GM08714 (cell line): ENCODE measurements at regions not wholly inside any gene's neighbourhood (a gene's known extent, or its start where the extent isn't known, plus 50 kb on each side); places are given as distances from the start of the nearest gene placed in this dataset.
A peak's percentile ranks its signal among the peaks of the same experiment; 100 is the strongest.

Experiments
- H3K4me3 ChIP-seq: fragments of 200-500 bp; sonication (Bioruptor generic); 2 replicates; pipeline ENCODE4 v1.5.1; 2014; ENCODE audit warnings: mild to moderate bottlenecking, low read length, inconsistent platforms
- ZNF274 ChIP-seq: IDR thresholded peaks from 2 replicates; pipeline ENCODE4 v1.6.1; 2012; ENCODE audit warnings: mild to moderate bottlenecking, low read depth, low read length

- H3K4me3 ChIP-seq, result no peak overlapping the region
- no peak for TF ChIP-seq ZNF274
Measured at GRCh38 chr15:35170207-35170606, 85.1 kb upstream of the NANOGP8 start.

GRCh38 chr15:35168464-35168863, 83.4 kb upstream of the NANOGP8 start:
- no peak for TF ChIP-seq ZNF274
- no peak overlapping the region for H3K4me3 ChIP-seq

DNA sequence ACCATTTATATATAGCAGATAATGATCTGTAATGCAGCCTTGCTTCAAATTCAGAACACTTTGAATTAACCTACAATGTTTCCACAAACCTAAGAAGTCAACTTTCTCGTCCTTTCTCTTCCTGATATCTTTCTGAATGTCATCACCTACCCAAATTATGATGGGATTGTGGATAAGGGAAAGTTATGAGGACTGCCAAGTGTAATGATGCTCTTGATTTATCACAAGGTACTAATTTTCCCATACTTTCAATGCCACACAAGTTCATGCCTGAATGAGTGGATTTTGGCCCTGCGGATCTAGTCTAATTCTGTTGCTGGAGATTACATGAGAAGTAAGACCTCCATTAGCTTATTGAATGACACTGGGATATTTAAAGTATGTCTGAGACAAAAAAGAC, 82.6 kb upstream of the NANOGP8 start:
- H3K4me3 ChIP-seq, result no peak overlapping the region
- no peak for TF ChIP-seq ZNF274

GRCh38 chr15:35166730-35167359, 81.8 kb upstream of the NANOGP8 start:
- H3K4me3 ChIP-seq, result no peak overlapping the region
- no peak for TF ChIP-seq ZNF274

- H3K4me3 ChIP-seq, result no peak overlapping the region
- TF ChIP-seq ZNF274, result no peak
Measured at GRCh38 chr15:35161694-35162093, 76.6 kb upstream of the NANOGP8 start.

- H3K4me3 ChIP-seq, result no peak overlapping the region
- no peak for TF ChIP-seq ZNF274
Measured at GRCh38 chr15:35159170-35159569, 74.1 kb upstream of the NANOGP8 start.

- no peak for TF ChIP-seq ZNF274
- no peak overlapping the region for H3K4me3 ChIP-seq
Measured at GRCh38 chr15:35151782-35152181, 66.7 kb upstream of the NANOGP8 start.

DNA sequence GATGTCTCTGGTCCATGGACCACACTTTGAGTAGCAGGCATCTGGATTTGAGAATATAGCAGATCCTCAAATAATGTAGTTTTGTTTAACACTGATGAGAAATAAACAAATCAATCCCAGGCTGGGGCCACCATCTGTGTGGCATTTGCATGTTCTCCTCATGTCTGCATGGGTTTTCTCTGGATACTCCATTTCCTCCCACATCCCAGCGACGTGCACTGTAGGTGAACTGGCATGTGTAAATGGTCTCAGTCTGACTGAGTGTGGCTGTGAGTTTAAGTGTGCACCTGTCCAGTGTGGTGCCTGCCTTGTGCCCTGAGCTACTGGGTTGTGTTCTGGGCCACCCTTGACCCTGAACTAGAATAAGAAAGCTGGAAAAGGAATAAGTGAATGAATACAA, 66.3 kb upstream of the NANOGP8 start:
- H3K4me3 ChIP-seq, result no peak overlapping the region
- no peak for TF ChIP-seq ZNF274

GRCh38 chr15:35150361-35150760, 65.3 kb upstream of the NANOGP8 start:
- no peak for TF ChIP-seq ZNF274

DNA sequence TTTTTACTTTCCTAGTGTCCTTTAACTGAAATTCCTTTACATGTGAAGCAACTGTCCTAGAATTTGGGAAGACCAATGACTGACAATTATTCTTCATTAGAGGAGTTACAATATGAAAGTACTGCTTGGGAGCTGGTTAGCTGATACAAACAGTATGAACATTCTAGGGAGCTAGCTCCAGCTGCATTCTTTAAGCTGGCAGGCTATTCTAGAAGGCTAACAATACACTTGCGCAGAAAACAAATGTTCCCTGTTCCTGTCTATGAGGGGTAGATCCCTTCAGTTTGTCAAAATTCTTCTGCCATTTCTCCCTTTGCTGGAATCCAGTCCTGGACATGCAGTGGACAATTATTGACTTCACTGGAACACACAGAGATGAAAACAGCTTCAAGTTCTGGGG, 60.2 kb upstream of the NANOGP8 start:
- no peak for TF ChIP-seq ZNF274
- no peak overlapping the region for H3K4me3 ChIP-seq

More at GRCh38 chr15:35150361-35150760, 65.3 kb upstream of the NANOGP8 start:
- no peak overlapping the region for H3K4me3 ChIP-seq

- TF ChIP-seq ZNF274, result no peak
- H3K4me3 ChIP-seq, result no peak overlapping the region
Measured at GRCh38 chr15:35142578-35142977, 57.5 kb upstream of the NANOGP8 start.

DNA sequence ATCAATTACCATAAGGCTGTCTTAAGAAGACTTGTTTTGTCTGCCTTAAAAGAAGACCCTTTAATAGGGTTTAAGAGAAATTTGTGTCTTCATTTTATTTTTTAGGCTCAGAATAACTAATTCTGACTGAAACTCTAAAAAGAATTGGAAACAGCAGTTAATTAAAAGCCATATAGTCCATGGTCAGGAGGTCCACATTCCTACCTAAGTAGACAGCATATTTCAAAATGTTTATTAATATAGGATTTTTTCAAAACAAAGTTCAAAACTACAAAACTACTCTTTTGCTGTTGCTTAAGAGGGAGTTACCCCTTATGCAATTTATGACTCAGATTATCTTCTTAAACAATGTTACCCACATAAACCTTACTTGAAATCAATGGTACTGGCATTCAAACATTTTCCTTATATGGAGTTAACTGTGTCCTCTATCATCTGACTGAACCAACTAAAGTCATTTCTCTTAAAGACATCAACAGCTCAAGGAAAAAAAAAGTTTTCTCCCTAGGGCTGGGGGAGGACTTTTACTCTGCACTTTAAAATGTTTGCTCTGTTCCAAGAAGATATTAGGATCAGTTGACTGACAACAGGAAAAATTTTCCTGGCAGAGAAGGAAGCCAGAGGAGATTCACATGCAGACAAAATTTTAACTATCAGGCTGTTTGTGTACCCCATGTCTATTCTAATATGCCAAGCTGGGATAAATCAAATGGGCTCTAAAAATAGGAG, 56.8 kb upstream of the NANOGP8 start:
- TF ChIP-seq ZNF274, result no peak

GRCh38 chr15:35139822-35140221, 54.7 kb upstream of the NANOGP8 start:
- TF ChIP-seq ZNF274, result no peak
- no peak overlapping the region for H3K4me3 ChIP-seq

More for the DNA sequence above, 56.8 kb upstream of the NANOGP8 start:
- no peak overlapping the region for H3K4me3 ChIP-seq

GRCh38 chr15:35137190-35137574, 52.1 kb upstream of the NANOGP8 start:
- TF ChIP-seq ZNF274, result no peak
- H3K4me3 ChIP-seq, result peak overlapping the region; percentile 48; the same call in 1 of the 2 replicates
